Cardiac fibroblast (primary cell): ENCODE measurements at regions not wholly inside any gene's neighbourhood (a gene's known extent, or its start where the extent isn't known, plus 50 kb on each side); places are given as distances from the start of the nearest gene placed in this dataset.

Source experiments
- DNase-seq, 2 donors: peaks; one replicate each; pipeline versions ENCODE4 v3.0.0 to v3.0.0-alpha.2; 2010; ENCODE audit warnings: low read depth in 2 of 2
- H3K4me3 ChIP-seq, 2 donors: replicated peaks in 1 of 2; 1 replicate in 1 of 2; 2 replicates in 1 of 2; pipeline ENCODE4 v1.5.1; 2011; ENCODE audit warnings: low read depth in 2 of 2, low read length in 2 of 2, mild to moderate bottlenecking in 2 of 2, moderate library complexity in 1 of 2
- CTCF ChIP-seq: IDR thresholded peaks from one replicate; pipeline ENCODE4 v1.5.1; 2011; ENCODE audit warnings: low read depth, mild to moderate bottlenecking, low read length, inconsistent platforms

- H3K4me3 ChIP-seq = no peak overlapping the region
- no peak for TF ChIP-seq CTCF
- DNase-seq = no peak
Observed at GRCh38 chr15:31584195-31584594, 257.6 kb downstream of the KLF13 start.

GRCh38 chr15:31585240-31585639 lies 258.6 kb downstream of the KLF13 start:
- H3K4me3 ChIP-seq = no peak overlapping the region
- no peak for DNase-seq
- TF ChIP-seq CTCF = no peak

GRCh38 chr15:31586841-31587240 lies 260.2 kb downstream of the KLF13 start:
- no peak for DNase-seq
- TF ChIP-seq CTCF = no peak
- H3K4me3 ChIP-seq = no peak overlapping the region

- no peak for DNase-seq
- TF ChIP-seq CTCF = no peak
- H3K4me3 ChIP-seq = no peak overlapping the region
Observed at GRCh38 chr15:31587583-31587982, 260.9 kb downstream of the KLF13 start.

GRCh38 chr15:31590609-31591008 lies 264.0 kb downstream of the KLF13 start:
- no peak for DNase-seq

GRCh38 chr15:31591908-31592307 lies 265.3 kb downstream of the KLF13 start:
- no peak for TF ChIP-seq CTCF
- DNase-seq = no peak
- no peak overlapping the region for H3K4me3 ChIP-seq

More at GRCh38 chr15:31590609-31591008, 264.0 kb downstream of the KLF13 start:
- no peak for TF ChIP-seq CTCF
- no peak overlapping the region for H3K4me3 ChIP-seq

GRCh38 chr15:31597466-31597865 lies 270.8 kb downstream of the KLF13 start:
- no peak overlapping the region for H3K4me3 ChIP-seq
- TF ChIP-seq CTCF = no peak
- DNase-seq = no peak
